ENCODE measurements at regions not wholly inside any gene's neighbourhood (a gene's known extent, or its start where the extent isn't known, plus 50 kb on each side); places are given as distances from the start of the nearest gene placed in this dataset.

GRCh38 chr15:47124430-47125102 lies 592.7 kb upstream of the SEMA6D start:
- TF ChIP-seq POLR2A (IDR thresholded peaks at IDR 0.05) (no peak), CTCF (IDR thresholded peaks at IDR 0.05) (no peak)

Data from lower leg skin (tissue), 3 donors.